ENCODE measurements at regions not wholly inside any gene's neighbourhood (a gene's known extent, or its start where the extent isn't known, plus 50 kb on each side); places are given as distances from the start of the nearest gene placed in this dataset.

DNA sequence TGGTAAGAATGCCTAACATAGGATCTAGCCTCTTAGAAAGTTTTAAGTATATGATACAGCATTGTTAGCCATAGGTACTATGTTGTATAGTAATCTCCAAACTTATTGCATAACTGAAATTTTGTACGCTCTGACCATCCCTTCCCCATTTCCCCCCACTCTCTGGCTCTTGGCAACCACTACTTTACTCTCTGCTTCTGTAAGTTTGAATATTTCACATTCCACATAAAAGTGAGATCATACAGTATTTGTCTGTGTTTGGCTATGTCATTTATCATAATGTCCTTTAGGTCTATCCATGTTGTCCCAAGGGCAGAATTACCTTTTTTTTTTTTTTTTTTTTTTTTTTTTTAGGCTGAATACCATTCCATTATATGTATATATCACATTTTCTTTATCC lies 396.9 kb downstream of the DLEU7 start:
- no peaks in the 10 kb centered on the region for H3K9me3 ChIP-seq (ENCODE audit: control insufficient read depth, low read length)
- no peaks in the 10 kb centered on the region for H3K4me1 ChIP-seq (ENCODE audit: control insufficient read depth, insufficient read depth, low read length, poor library complexity, severe bottlenecking)
- H3K4me3 ChIP-seq (ENCODE audit: insufficient read depth, low read depth, low read length, poor library complexity, severe bottlenecking), result no peak overlapping the region
- H3K36me3 ChIP-seq (ENCODE audit: control insufficient read depth, insufficient read depth, low read length), result no peaks in the 10 kb centered on the region
- no peak for DNase-seq
- no peaks in the 10 kb centered on the region for H3K27me3 ChIP-seq (replicated peaks; ENCODE audit: control insufficient read depth, insufficient read depth, low read length, poor library complexity, severe bottlenecking)
- H3K27ac ChIP-seq (ENCODE audit: insufficient read depth, low read length, poor library complexity, severe bottlenecking), result no peak overlapping the region

DNA sequence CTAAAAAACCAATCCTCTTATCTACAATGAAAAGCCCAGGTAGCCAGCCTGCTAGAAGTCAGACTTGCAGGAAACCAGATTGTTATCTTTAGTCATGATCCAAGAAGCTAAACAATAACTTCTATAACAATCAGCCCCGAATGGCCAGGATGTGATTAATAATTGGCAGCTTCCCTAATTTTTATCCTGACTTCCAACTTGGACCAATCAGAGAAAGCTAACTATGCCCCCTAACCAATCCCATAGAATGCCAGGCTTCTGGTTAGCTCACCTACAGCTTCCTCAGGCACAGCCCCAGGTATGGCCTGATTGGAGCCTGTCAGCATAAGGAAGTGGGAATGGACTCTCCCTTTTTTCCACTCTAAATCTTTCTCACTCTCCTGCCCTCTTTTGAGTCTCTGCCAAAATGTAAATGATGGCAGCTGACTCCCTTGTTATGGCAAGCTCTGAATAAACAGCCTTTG lies 394.9 kb downstream of the DLEU7 start:
- no peaks in the 10 kb centered on the region for H3K4me1 ChIP-seq (ENCODE audit: control insufficient read depth, insufficient read depth, low read length, poor library complexity, severe bottlenecking)
- no peaks in the 10 kb centered on the region for H3K9me3 ChIP-seq (ENCODE audit: control insufficient read depth, low read length)
- H3K4me3 ChIP-seq (ENCODE audit: insufficient read depth, low read depth, low read length, poor library complexity, severe bottlenecking), result no peak overlapping the region
- no peak for DNase-seq
- no peaks in the 10 kb centered on the region for H3K36me3 ChIP-seq (ENCODE audit: control insufficient read depth, insufficient read depth, low read length)
- H3K27me3 ChIP-seq (replicated peaks; ENCODE audit: control insufficient read depth, insufficient read depth, low read length, poor library complexity, severe bottlenecking), result no peaks in the 10 kb centered on the region
- no peak overlapping the region for H3K27ac ChIP-seq (ENCODE audit: insufficient read depth, low read length, poor library complexity, severe bottlenecking)

DNA sequence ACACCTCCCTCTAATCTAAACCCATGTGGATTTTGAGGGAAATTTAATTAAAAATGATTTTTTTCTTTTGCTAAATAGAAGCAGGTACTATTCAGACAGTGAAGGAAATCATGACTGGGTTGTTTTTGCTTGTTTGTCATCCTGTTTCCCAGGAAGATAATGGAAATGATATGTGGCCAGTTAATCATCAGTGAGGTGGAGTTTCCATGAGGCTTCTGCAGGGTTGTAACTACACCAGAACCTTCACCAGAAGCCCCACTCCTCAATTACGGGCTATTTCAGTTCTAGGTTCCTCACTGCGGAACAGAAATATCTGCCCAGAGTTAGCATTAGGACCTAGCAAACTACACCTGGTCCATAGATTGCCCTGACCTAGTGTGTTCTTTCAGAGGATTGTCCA lies 394.0 kb downstream of the DLEU7 start:
- no peak for DNase-seq
- Histone ChIP-seq H3K9me3 (ENCODE audit: control insufficient read depth, low read length) (no peaks in the 10 kb centered on the region), H3K4me3 (ENCODE audit: insufficient read depth, low read depth, low read length, poor library complexity, severe bottlenecking) (no peak overlapping the region), H3K36me3 (ENCODE audit: control insufficient read depth, insufficient read depth, low read length) (no peaks in the 10 kb centered on the region), H3K27me3 (replicated peaks; ENCODE audit: control insufficient read depth, insufficient read depth, low read length, poor library complexity, severe bottlenecking) (no peaks in the 10 kb centered on the region), H3K4me1 (ENCODE audit: control insufficient read depth, insufficient read depth, low read length, poor library complexity, severe bottlenecking) (no peaks in the 10 kb centered on the region), H3K27ac (ENCODE audit: insufficient read depth, low read length, poor library complexity, severe bottlenecking) (no peak overlapping the region)

DNA sequence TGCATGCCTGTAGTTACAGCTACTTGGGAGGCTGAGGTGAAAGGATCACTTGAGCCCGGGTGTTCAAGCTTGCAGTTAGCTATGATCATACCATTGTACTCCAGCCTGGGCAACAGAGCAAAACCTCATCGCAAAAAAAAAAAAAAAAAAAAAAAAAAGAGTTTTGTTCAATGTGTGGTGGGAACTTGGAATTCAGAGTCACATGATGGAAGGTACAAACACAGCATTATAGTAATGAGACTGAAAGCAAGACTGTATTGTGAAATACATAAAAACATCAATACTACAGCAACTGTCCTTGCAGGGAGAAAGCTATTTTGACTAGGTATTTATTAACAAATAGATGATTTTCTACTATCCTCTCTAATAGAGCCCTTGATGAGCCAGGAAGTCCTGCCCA lies 393.2 kb downstream of the DLEU7 start:
- H3K36me3 ChIP-seq (ENCODE audit: control insufficient read depth, insufficient read depth, low read length), result no peaks in the 10 kb centered on the region
- no peak overlapping the region for H3K4me3 ChIP-seq (ENCODE audit: insufficient read depth, low read depth, low read length, poor library complexity, severe bottlenecking)
- H3K27ac ChIP-seq (ENCODE audit: insufficient read depth, low read length, poor library complexity, severe bottlenecking), result no peak overlapping the region
- DNase-seq, result no peak
- no peaks in the 10 kb centered on the region for H3K9me3 ChIP-seq (ENCODE audit: control insufficient read depth, low read length)
- no peaks in the 10 kb centered on the region for H3K27me3 ChIP-seq (replicated peaks; ENCODE audit: control insufficient read depth, insufficient read depth, low read length, poor library complexity, severe bottlenecking)
- H3K4me1 ChIP-seq (ENCODE audit: control insufficient read depth, insufficient read depth, low read length, poor library complexity, severe bottlenecking), result no peaks in the 10 kb centered on the region

DNA sequence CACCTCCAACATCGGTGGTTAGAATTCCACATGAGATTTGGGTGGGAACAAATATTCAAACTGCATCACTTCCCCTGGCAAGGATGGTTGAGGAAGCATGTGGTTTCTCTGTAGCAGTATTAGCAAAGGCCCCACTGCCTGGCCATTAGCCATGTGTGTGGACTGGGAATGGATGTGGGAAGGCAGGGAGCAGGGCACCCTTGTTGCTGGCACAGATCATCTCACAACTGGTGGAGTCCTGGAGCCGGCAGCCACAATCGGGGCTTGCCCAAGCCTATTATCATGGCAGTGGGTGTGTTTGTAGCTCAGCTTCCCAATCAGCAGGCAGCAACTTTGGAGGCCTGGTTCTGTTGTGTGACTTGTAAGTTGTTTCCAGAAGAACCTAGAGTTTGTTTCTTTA lies 391.9 kb downstream of the DLEU7 start:
- no peaks in the 10 kb centered on the region for H3K27me3 ChIP-seq (replicated peaks; ENCODE audit: control insufficient read depth, insufficient read depth, low read length, poor library complexity, severe bottlenecking)
- no peaks in the 10 kb centered on the region for H3K36me3 ChIP-seq (ENCODE audit: control insufficient read depth, insufficient read depth, low read length)
- H3K27ac ChIP-seq (ENCODE audit: insufficient read depth, low read length, poor library complexity, severe bottlenecking), result no peak overlapping the region
- H3K9me3 ChIP-seq (ENCODE audit: control insufficient read depth, low read length), result no peaks in the 10 kb centered on the region
- H3K4me3 ChIP-seq (ENCODE audit: insufficient read depth, low read depth, low read length, poor library complexity, severe bottlenecking), result no peak overlapping the region
- DNase-seq, result no peak
- H3K4me1 ChIP-seq (ENCODE audit: control insufficient read depth, insufficient read depth, low read length, poor library complexity, severe bottlenecking), result no peaks in the 10 kb centered on the region

DNA sequence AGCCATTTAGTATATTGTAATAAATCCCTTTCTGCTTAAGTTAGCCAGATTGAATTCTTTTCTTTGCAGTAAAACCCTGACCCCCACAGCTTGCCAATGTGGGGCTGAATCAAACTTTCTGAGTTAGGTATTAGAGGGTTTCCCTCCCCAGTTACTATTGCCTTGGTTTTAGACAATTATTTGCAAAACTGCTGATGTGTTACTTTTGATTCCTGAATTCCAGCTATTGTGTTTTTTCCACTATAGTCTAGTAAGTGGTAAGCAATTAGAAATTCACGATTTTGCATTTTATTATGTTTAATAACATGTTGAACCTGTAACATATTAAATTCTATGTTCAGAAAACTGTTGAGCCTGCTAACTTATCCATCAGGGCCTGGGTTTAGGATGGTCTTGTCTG lies 391.5 kb downstream of the DLEU7 start:
- Histone ChIP-seq H3K4me3 (ENCODE audit: insufficient read depth, low read depth, low read length, poor library complexity, severe bottlenecking) (no peak overlapping the region), H3K36me3 (ENCODE audit: control insufficient read depth, insufficient read depth, low read length) (no peaks in the 10 kb centered on the region), H3K9me3 (ENCODE audit: control insufficient read depth, low read length) (no peaks in the 10 kb centered on the region), H3K4me1 (ENCODE audit: control insufficient read depth, insufficient read depth, low read length, poor library complexity, severe bottlenecking) (no peaks in the 10 kb centered on the region), H3K27me3 (replicated peaks; ENCODE audit: control insufficient read depth, insufficient read depth, low read length, poor library complexity, severe bottlenecking) (no peaks in the 10 kb centered on the region), H3K27ac (ENCODE audit: insufficient read depth, low read length, poor library complexity, severe bottlenecking) (no peak overlapping the region)
- DNase-seq, result no peak

DNA sequence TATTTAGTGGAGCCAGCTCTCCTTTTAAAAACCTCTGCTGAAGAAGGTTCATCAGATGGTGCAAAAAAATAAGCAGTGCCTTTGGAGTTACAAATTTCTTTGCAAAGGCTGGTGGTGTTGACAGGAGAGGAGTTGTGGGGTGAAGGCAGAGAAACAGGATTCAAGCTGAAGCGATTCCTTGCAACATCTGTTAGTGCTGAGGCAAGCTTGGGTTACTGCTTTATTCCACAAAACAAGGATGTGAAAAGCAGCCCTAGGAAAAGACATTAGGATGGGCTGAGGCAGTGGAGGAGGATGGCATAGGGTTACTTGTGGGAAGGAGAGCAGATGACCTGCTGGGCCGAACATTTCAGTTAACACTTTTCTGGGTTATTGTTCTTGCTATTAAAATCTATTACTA lies 390.7 kb downstream of the DLEU7 start:
- no peak for DNase-seq

DNA sequence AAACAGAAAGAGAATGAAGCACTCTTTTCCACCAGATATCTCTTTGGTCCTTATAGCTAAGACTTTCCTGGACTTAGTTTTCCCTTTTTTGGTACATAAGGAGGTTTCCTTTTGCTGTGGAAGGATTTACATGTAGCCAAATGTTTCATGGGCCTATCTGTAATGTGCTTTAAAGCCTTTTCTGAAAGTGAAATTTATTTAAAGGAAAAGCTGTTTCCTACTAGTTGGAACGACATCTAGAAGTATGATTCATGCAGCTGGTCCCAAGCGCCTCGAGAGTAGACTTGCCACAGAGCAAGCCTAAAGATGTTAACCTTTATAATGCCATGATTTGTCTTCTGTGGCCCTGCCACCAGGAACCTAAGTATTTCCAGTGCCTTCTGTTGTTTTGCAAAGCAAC lies 390.3 kb downstream of the DLEU7 start:
- DNase-seq, result no peak
- H3K27ac ChIP-seq (ENCODE audit: insufficient read depth, low read length, poor library complexity, severe bottlenecking), result no peak overlapping the region
- H3K9me3 ChIP-seq (ENCODE audit: control insufficient read depth, low read length), result no peaks in the 10 kb centered on the region
- no peak overlapping the region for H3K4me3 ChIP-seq (ENCODE audit: insufficient read depth, low read depth, low read length, poor library complexity, severe bottlenecking)
- H3K4me1 ChIP-seq (ENCODE audit: control insufficient read depth, insufficient read depth, low read length, poor library complexity, severe bottlenecking), result no peaks in the 10 kb centered on the region
- H3K36me3 ChIP-seq (ENCODE audit: control insufficient read depth, insufficient read depth, low read length), result no peaks in the 10 kb centered on the region
- H3K27me3 ChIP-seq (replicated peaks; ENCODE audit: control insufficient read depth, insufficient read depth, low read length, poor library complexity, severe bottlenecking), result no peaks in the 10 kb centered on the region

More for the DNA sequence above, 390.7 kb downstream of the DLEU7 start:
- no peak overlapping the region for H3K27ac ChIP-seq (ENCODE audit: insufficient read depth, low read length, poor library complexity, severe bottlenecking)
- H3K27me3 ChIP-seq (replicated peaks; ENCODE audit: control insufficient read depth, insufficient read depth, low read length, poor library complexity, severe bottlenecking), result no peaks in the 10 kb centered on the region
- H3K36me3 ChIP-seq (ENCODE audit: control insufficient read depth, insufficient read depth, low read length), result no peaks in the 10 kb centered on the region
- no peaks in the 10 kb centered on the region for H3K9me3 ChIP-seq (ENCODE audit: control insufficient read depth, low read length)
- H3K4me1 ChIP-seq (ENCODE audit: control insufficient read depth, insufficient read depth, low read length, poor library complexity, severe bottlenecking), result no peaks in the 10 kb centered on the region
- no peak overlapping the region for H3K4me3 ChIP-seq (ENCODE audit: insufficient read depth, low read depth, low read length, poor library complexity, severe bottlenecking)

DNA sequence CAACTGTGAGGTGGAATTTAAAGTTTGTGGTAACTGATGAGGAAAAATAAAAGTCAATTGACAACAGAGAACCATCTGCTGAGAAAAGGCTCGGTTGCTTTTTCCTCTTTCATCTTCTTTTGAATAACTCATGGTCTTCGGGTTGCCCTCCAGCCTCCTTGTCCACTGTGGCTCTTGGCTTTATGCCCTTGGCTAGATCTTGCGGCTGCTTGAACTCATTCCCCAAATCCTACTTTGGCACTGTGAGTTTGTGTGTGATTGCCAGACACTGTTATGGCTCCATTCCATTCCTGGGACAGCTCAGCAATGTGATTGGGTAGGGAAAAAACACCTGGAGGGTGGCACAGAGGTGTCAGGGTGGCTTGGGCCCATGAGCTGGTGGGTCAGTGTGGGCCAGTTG lies 387.4 kb downstream of the DLEU7 start:
- Histone ChIP-seq H3K36me3 (ENCODE audit: control insufficient read depth, insufficient read depth, low read length) (no peaks in the 10 kb centered on the region), H3K4me3 (ENCODE audit: insufficient read depth, low read depth, low read length, poor library complexity, severe bottlenecking) (no peak overlapping the region), H3K27ac (ENCODE audit: insufficient read depth, low read length, poor library complexity, severe bottlenecking) (no peak overlapping the region), H3K4me1 (ENCODE audit: control insufficient read depth, insufficient read depth, low read length, poor library complexity, severe bottlenecking) (no peaks in the 10 kb centered on the region), H3K27me3 (replicated peaks; ENCODE audit: control insufficient read depth, insufficient read depth, low read length, poor library complexity, severe bottlenecking) (no peaks in the 10 kb centered on the region), H3K9me3 (ENCODE audit: control insufficient read depth, low read length) (no peaks in the 10 kb centered on the region)
- DNase-seq, result no peak

DNA sequence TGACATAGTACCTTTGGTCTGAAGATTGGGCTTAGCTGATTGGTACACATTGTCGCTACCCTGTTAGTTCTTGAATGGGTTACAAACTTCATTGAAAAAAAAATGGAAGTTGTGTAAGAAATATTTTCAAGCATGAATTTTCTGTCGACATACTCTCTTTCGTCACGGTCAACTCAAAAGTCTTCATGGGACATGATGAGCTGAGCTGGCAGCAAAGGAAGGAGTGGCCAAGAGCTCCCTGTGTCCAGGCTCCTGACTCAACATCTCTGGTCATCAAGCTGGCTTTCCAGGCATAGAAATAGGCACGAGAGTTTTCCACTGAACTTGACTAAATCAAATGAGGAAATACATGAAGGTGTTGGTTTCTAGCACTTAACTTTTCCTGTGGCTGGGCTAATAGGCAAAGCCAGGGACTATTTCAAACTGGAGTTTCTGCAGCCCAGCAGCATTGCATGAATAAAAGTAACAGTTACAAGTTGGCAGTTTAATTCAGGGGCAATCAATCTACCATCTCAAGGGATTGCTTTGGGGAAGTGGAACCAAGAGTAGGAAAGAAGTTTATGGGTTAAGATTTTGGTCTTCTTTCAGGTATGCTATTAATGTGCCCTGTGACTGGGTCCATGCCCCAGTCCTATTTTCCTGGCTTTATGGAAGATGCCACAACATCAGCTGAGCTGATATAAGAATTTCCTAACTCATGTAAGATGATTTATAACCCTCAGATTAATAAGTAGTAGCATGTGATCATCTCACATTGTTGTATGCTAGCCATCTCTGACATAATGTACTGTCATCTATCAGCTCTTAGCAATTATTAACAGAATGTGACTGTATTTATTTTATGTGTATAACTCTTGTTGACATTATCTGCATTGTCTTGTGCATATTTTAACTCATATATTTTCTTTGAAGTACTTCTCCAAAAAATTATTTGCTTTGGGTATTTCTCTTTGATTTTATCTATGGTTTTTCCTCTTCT lies 385.8 kb downstream of the DLEU7 start:
- H3K27me3 ChIP-seq (replicated peaks; ENCODE audit: control insufficient read depth, insufficient read depth, low read length, poor library complexity, severe bottlenecking), result no peaks in the 10 kb centered on the region
- no peak for DNase-seq
- no peaks in the 10 kb centered on the region for H3K4me1 ChIP-seq (ENCODE audit: control insufficient read depth, insufficient read depth, low read length, poor library complexity, severe bottlenecking)
- no peak overlapping the region for H3K4me3 ChIP-seq (ENCODE audit: insufficient read depth, low read depth, low read length, poor library complexity, severe bottlenecking)
- no peaks in the 10 kb centered on the region for H3K36me3 ChIP-seq (ENCODE audit: control insufficient read depth, insufficient read depth, low read length)
- no peaks in the 10 kb centered on the region for H3K9me3 ChIP-seq (ENCODE audit: control insufficient read depth, low read length)
- H3K27ac ChIP-seq (ENCODE audit: insufficient read depth, low read length, poor library complexity, severe bottlenecking), result no peak overlapping the region

Measured in effector memory CD4-positive, alpha-beta T cell (primary cell).